ENCODE measurements at regions not wholly inside any gene's neighbourhood (a gene's known extent, or its start where the extent isn't known, plus 50 kb on each side); places are given as distances from the start of the nearest gene placed in this dataset.

DNA sequence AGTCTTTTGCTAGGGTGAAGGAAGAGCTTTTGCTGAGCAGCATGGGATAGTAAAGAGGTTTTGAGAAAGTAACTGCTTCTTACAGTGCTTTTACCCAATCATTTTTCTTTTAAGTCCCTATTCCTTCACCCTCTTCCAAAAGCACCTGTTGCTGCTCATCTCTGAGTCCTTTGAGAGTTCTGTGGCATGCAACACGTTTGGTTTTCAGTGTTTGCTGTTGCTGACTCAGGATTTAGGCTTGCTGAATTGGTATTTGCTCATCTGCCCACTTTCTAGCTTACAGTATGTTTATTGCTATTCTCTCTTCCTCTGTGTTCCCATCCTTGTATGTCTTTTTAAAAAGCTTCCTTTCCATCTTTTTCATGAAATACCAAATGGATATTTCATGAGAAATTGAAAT lies 55.9 kb upstream of the THRB start:
- no peaks in the 10 kb centered on the region for H3K79me2 ChIP-seq (ENCODE audit: control insufficient read depth, insufficient read depth, low read length)
- no peaks in the 10 kb centered on the region for H3K9me3 ChIP-seq (replicated peaks; ENCODE audit: control insufficient read depth, insufficient read depth, low read length)
- intact Hi-C loops (cut with micrococcal nuclease): no loop called here
- no peak overlapping the region for H2AFZ ChIP-seq (ENCODE audit: low read depth, low read length)
- H3K9ac ChIP-seq (replicated peaks; ENCODE audit: extremely low read depth, insufficient read depth, low read length): no peak overlapping the region
- H4K20me1 ChIP-seq (replicated peaks; ENCODE audit: control insufficient read depth, extremely low read depth, insufficient read depth, low read length): no peaks in the 10 kb centered on the region
- no peaks in the 10 kb centered on the region for H3K36me3 ChIP-seq (ENCODE audit: control insufficient read depth in 2 of 2, extremely low read depth in 1 of 2, insufficient read depth in 2 of 2, low read length in 2 of 2)
- no TSS peak for BruUV-seq (replicated peaks)
- TF ChIP-seq POLR2A (IDR thresholded peaks at IDR 0.05; ENCODE audit: low read depth, low read length): no peak
- H3K27me3 ChIP-seq (ENCODE audit: control insufficient read depth in 2 of 2, insufficient read depth in 2 of 2, low read length in 2 of 2): no peaks in the 10 kb centered on the region
- no peak overlapping the region for H3K4me3 ChIP-seq (replicated peaks in 1 of 3; ENCODE audit: insufficient read depth in 1 of 3, low read depth in 1 of 3, low read length in 3 of 3)
- dilution Hi-C loops (cut with MboI; ENCODE audit: extremely low pct_ligation_motif_present, low sequenced_read_pairs): no loop called here
- DNase-seq (ENCODE audit: low read depth, low spot score) (no peak), FAIRE-seq (no peak)
- H3K9me1 ChIP-seq (replicated peaks; ENCODE audit: control insufficient read depth, extremely low read depth, insufficient read depth, low read length): no peaks in the 10 kb centered on the region
- POLR2A ChIA-PET: no interaction called here
- no peak overlapping the region for H3K27ac ChIP-seq (ENCODE audit: insufficient read depth, low read depth, low read length)
- H3K4me1 ChIP-seq (ENCODE audit: control insufficient read depth, extremely low read depth, insufficient read depth, low read length): no peaks in the 10 kb centered on the region
- no peak overlapping the region for H3K4me2 ChIP-seq (ENCODE audit: insufficient read depth, low read length)
- CTCF ChIA-PET: interaction anchor here (1.7 kb wide), 1 partner anchor 130 kb away, joined by 5 read pairs; no protein-coding TSS in a partner anchor

DNA sequence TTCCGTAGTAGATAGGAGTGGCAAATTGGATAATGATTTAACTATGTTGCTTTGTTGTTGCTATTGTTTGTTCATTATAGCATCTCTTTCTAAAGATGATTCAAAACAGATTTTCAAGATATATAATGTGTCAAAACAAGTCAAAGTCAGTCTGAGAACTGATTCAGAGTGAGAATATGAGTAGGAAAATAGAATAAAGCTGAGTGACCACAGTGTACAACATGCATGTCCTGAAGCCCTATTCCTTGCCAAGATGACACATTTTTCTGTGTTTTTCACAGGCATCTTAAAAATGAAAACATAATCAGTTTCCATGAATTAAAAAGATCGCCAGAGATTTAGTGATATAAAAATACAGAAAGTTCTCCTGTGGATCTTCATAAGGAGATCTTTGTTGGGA lies 57.0 kb upstream of the THRB start:
- DNase-seq (ENCODE audit: low read depth, low spot score) (no peak), FAIRE-seq (no peak)
- Histone ChIP-seq H3K27me3 (ENCODE audit: control insufficient read depth in 2 of 2, insufficient read depth in 2 of 2, low read length in 2 of 2) (no peaks in the 10 kb centered on the region), H3K4me3 (replicated peaks in 1 of 3; ENCODE audit: insufficient read depth in 1 of 3, low read depth in 1 of 3, low read length in 3 of 3) (no peak overlapping the region), H3K9ac (replicated peaks; ENCODE audit: extremely low read depth, insufficient read depth, low read length) (no peak overlapping the region), H3K27ac (ENCODE audit: insufficient read depth, low read depth, low read length) (no peak overlapping the region), H3K4me1 (ENCODE audit: control insufficient read depth, extremely low read depth, insufficient read depth, low read length) (no peaks in the 10 kb centered on the region), H3K9me3 (replicated peaks; ENCODE audit: control insufficient read depth, insufficient read depth, low read length) (no peaks in the 10 kb centered on the region), H3K9me1 (replicated peaks; ENCODE audit: control insufficient read depth, extremely low read depth, insufficient read depth, low read length) (no peaks in the 10 kb centered on the region), H3K79me2 (ENCODE audit: control insufficient read depth, insufficient read depth, low read length) (no peaks in the 10 kb centered on the region), H3K4me2 (ENCODE audit: insufficient read depth, low read length) (no peak overlapping the region), H4K20me1 (replicated peaks; ENCODE audit: control insufficient read depth, extremely low read depth, insufficient read depth, low read length) (no peaks in the 10 kb centered on the region), H2AFZ (ENCODE audit: low read depth, low read length) (no peak overlapping the region), H3K36me3 (ENCODE audit: control insufficient read depth in 2 of 2, extremely low read depth in 1 of 2, insufficient read depth in 2 of 2, low read length in 2 of 2) (no peaks in the 10 kb centered on the region)
- ChIA-PET POLR2A (no interaction called here), CTCF (no interaction called here)
- intact Hi-C loops (cut with micrococcal nuclease) (no loop called here), dilution Hi-C loops (cut with MboI; ENCODE audit: extremely low pct_ligation_motif_present, low sequenced_read_pairs) (no loop called here)
- TF ChIP-seq POLR2AphosphoS5 (IDR thresholded peaks at IDR 0.05; ENCODE audit: insufficient read depth, low read depth, low read length): no peak
- TF ChIP-seq, protein P1, sequence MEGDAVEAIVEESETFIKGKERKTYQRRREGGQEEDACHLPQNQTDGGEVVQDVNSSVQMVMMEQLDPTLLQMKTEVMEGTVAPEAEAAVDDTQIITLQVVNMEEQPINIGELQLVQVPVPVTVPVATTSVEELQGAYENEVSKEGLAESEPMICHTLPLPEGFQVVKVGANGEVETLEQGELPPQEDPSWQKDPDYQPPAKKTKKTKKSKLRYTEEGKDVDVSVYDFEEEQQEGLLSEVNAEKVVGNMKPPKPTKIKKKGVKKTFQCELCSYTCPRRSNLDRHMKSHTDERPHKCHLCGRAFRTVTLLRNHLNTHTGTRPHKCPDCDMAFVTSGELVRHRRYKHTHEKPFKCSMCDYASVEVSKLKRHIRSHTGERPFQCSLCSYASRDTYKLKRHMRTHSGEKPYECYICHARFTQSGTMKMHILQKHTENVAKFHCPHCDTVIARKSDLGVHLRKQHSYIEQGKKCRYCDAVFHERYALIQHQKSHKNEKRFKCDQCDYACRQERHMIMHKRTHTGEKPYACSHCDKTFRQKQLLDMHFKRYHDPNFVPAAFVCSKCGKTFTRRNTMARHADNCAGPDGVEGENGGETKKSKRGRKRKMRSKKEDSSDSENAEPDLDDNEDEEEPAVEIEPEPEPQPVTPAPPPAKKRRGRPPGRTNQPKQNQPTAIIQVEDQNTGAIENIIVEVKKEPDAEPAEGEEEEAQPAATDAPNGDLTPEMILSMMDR (IDR thresholded peaks at IDR 0.05; ENCODE audit: extremely low read depth in 1 of 2, insufficient read depth in 1 of 2, low read depth in 1 of 2, low read length in 2 of 2): no peak
- no peak for TF ChIP-seq MYC (IDR thresholded peaks at IDR 0.05; ENCODE audit: low read depth, low read length)
- no peak for TF ChIP-seq GATA2 (IDR thresholded peaks at IDR 0.05; ENCODE audit: insufficient read depth, insufficient read length, low read depth, low read length)
- no peak for TF ChIP-seq EZH2 (IDR thresholded peaks at IDR 0.05; ENCODE audit: borderline replicate concordance, low read depth, low read length, severe bottlenecking)
- no peak for TF ChIP-seq FOS (IDR thresholded peaks at IDR 0.05; ENCODE audit: borderline replicate concordance, insufficient read depth, low read length)
- no peak for TF ChIP-seq POLR2A (IDR thresholded peaks at IDR 0.05; ENCODE audit: low read depth, low read length)
- TF ChIP-seq JUN (IDR thresholded peaks at IDR 0.05; ENCODE audit: borderline replicate concordance, insufficient read depth, insufficient read length, low read depth): no peak
- TF ChIP-seq, protein P2, sequence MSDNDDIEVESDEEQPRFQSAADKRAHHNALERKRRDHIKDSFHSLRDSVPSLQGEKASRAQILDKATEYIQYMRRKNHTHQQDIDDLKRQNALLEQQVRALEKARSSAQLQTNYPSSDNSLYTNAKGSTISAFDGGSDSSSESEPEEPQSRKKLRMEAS (IDR thresholded peaks at IDR 0.05; ENCODE audit: insufficient read depth, insufficient read length): no peak
- BruUV-seq (replicated peaks): no TSS peak

Data from endothelial cell of umbilical vein (primary cell).